ENCODE measurements at regions not wholly inside any gene's neighbourhood (a gene's known extent, or its start where the extent isn't known, plus 50 kb on each side); places are given as distances from the start of the nearest gene placed in this dataset.

DNA sequence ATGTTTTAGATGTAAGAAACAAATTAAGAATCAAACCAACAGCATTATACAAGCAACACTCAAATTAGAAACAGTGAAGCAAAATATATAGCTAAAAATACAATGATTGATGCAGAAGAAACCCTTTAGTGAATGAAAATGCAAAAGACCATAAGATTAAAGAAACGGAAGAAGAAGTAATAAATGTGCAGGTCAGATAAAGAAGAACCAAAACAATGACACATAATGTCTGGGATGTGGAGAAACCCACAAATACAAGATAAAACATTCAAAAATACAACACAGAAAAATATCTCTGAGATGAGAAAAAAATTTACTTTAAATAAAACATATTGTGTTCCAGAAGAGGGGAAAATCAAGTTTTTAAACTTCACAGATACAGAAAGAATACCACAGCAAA is 73.4 kb upstream of the AVPR1A start:
- Mint-ChIP-seq H3K27ac (no peak overlapping the region), H3K4me3 (no peak overlapping the region), H3K27me3 (no peaks in the 10 kb centered on the region), H3K9me3 (peaks cover 12% of the 10 kb centered on the region), H3K4me1 (ENCODE audit: low read depth in 2 of 2) (no peaks in the 10 kb centered on the region), H3K36me3 (no peaks in the 10 kb centered on the region)
- ATAC-seq = no peak
- DNase-seq (ENCODE audit: low spot score) = no peak

DNA sequence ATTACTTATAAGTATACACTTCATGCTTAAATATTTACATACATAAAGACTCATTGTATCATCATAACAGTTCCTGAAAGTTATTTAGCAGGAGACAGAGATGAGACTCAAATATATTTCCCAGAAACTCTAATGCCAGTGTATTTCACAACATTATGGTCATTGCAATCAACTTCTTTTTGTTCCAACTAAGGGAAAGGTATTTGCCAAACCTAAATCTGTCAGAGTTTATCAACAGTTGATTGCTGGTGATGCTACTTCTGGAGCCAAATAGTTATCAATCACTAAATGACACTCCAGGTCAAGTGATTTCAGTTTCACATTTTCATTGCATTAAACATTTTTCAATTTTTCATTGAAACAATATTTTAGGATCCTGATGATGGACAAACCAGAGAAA is 72.1 kb upstream of the AVPR1A start:
- Mint-ChIP-seq H3K4me1 (ENCODE audit: low read depth in 2 of 2) (no peaks in the 10 kb centered on the region), H3K27me3 (no peaks in the 10 kb centered on the region), H3K36me3 (no peaks in the 10 kb centered on the region), H3K27ac (no peak overlapping the region), H3K9me3 (peaks cover 12% of the 10 kb centered on the region), H3K4me3 (no peak overlapping the region)
- ATAC-seq (no peak), DNase-seq (ENCODE audit: low spot score) (no peak)

DNA sequence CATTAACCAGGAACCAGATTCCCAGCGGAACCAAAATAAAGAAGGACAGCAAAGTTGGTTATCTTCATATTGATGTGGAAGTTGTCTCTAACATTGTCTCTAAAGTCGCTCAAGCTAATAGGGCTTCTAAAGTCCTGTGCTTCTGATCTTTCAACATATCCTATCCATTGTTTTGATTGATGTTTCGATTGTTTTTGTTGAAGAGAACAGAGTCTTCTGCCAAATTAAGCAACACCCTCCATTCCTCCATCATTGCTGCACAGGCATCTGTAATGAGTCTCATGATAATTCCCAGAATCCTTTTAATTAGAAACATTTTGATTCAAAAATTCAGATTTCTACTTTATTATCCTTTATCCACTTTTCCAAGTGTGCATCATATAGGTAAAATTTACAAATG is 71.6 kb upstream of the AVPR1A start:
- no peak for DNase-seq (ENCODE audit: low spot score)
- H3K4me3 Mint-ChIP-seq = no peak overlapping the region
- H3K27me3 Mint-ChIP-seq = no peaks in the 10 kb centered on the region
- H3K4me1 Mint-ChIP-seq (ENCODE audit: low read depth in 2 of 2) = no peaks in the 10 kb centered on the region
- no peak for ATAC-seq
- H3K9me3 Mint-ChIP-seq = peaks cover 12% of the 10 kb centered on the region
- no peak overlapping the region for H3K27ac Mint-ChIP-seq
- H3K36me3 Mint-ChIP-seq = no peaks in the 10 kb centered on the region

DNA sequence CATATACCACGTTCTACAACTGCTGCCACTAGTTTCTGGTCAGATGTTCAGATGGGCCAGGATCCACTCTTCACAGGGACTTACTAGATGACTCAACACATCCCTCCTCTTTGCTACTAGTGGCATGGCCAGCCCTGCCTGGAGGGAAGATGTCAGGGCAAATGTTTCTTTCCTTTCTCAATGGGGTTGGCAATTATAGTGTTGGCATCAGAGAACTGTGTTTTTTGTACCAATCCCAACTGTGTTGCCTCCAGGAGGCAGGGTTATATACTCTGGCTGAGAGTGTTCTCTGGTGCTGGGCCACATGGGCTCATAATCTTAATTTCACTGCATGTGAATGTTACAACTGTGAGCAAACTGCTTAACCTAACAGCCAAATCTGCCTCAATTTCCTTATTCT is 69.9 kb upstream of the AVPR1A start:
- Mint-ChIP-seq H3K27me3 (no peaks in the 10 kb centered on the region), H3K36me3 (no peaks in the 10 kb centered on the region), H3K4me1 (ENCODE audit: low read depth in 2 of 2) (no peaks in the 10 kb centered on the region), H3K27ac (no peak overlapping the region), H3K4me3 (no peak overlapping the region), H3K9me3 (peaks cover 12% of the 10 kb centered on the region)
- ATAC-seq (no peak), DNase-seq (ENCODE audit: low spot score) (no peak)

DNA sequence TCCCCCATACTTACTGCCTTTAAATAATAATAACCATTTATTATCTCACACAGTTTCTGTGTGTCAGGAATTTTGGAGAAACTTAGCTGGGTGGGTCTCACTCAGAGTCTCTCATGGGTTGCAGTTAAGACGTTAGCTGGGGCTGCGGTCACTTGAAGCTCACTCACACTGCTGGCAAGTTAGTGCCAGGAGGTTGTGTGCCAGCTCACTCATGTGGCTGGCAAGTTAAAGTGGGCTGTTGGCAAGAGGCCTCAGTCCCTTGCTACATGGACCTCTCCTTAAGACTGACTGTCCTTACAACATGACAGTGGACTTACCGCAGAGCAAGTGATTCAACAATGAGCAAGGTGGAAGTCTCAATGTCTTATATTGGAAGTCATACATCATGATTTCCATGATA is 61.3 kb upstream of the AVPR1A start:
- ATAC-seq (no peak), DNase-seq (ENCODE audit: low spot score) (no peak)
- Mint-ChIP-seq H3K9me3 (peaks cover 6% of the 10 kb centered on the region), H3K27me3 (no peaks in the 10 kb centered on the region), H3K4me3 (no peak overlapping the region), H3K36me3 (no peaks in the 10 kb centered on the region), H3K27ac (no peak overlapping the region), H3K4me1 (ENCODE audit: low read depth in 2 of 2) (no peaks in the 10 kb centered on the region)

DNA sequence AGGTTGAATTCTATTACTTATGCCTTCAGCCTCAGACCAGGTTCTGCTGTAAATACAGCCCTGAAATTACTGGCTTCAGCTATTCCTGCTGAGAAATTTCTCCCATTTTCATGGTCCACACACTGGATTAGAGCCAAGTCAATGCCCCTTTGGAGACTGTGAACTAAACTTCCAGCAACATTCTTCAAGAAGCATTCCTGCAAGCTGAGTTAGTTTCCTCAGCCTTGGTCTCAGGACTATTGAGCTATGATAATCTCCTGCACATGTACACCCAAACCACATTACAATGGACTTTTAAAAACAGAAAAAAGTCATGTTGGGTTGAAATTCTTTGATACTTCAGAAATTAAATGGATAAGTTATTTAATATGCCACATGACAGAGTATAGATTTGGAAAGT is 58.0 kb upstream of the AVPR1A start:
- Mint-ChIP-seq H3K4me1 (ENCODE audit: low read depth in 2 of 2) (no peaks in the 10 kb centered on the region), H3K36me3 (no peaks in the 10 kb centered on the region), H3K27me3 (no peaks in the 10 kb centered on the region), H3K27ac (no peak overlapping the region), H3K9me3 (peaks cover 6% of the 10 kb centered on the region), H3K4me3 (no peak overlapping the region)
- no peak for ATAC-seq
- no peak for DNase-seq (ENCODE audit: low spot score)

DNA sequence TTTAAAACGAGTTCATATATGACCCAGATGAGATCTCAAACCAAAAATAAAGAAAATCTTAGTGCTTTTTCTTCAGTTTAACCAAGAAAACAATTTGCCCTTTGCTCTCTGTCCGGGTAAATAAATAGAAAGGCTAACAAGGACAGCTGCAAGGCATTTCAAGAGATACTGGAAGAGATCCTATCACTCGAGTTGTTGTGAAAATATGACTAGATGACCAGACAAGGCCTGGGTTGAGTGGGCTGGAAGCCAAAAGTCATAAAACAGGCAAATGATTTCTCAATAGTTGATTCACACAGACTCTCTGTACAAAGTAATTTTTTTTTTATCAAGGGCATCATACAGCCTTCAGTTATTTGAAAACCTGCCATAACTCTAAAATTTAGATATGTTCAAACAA is 55.9 kb upstream of the AVPR1A start:
- H3K4me3 Mint-ChIP-seq = no peak overlapping the region
- no peak overlapping the region for H3K27ac Mint-ChIP-seq
- ATAC-seq = no peak

DNA sequence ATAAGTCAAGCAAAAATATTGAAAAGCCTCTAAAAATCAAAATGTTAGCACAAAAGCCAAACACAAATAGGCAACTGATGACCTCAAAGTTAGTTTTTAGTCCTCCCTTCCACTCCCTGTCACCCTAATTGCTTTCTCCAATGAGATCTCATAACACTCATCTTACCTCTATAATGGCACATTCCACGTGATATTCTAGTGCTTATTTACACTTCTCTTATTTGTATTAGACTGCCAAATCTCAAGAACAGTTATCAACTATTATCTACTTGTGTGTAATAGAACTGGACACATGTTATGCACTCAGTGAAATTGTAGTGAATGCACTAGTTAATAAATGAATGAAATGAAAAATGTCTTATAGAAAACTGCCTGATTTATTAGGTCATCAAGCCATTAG is 55.5 kb upstream of the AVPR1A start:
- Mint-ChIP-seq H3K27ac (no peak overlapping the region), H3K9me3 (peaks cover 3% of the 10 kb centered on the region), H3K4me3 (no peak overlapping the region), H3K4me1 (ENCODE audit: low read depth in 2 of 2) (no peaks in the 10 kb centered on the region), H3K27me3 (no peaks in the 10 kb centered on the region), H3K36me3 (no peaks in the 10 kb centered on the region)
- no peak for ATAC-seq
- no peak for DNase-seq (ENCODE audit: low spot score)

More for the DNA sequence above, 55.9 kb upstream of the AVPR1A start:
- H3K36me3 Mint-ChIP-seq = no peaks in the 10 kb centered on the region
- no peaks in the 10 kb centered on the region for H3K27me3 Mint-ChIP-seq
- DNase-seq (ENCODE audit: low spot score) = no peak
- H3K9me3 Mint-ChIP-seq = peaks cover 3% of the 10 kb centered on the region
- no peaks in the 10 kb centered on the region for H3K4me1 Mint-ChIP-seq (ENCODE audit: low read depth in 2 of 2)

All from natural killer cell treated with Interleukin-12 subunit alpha and Interleukin-12 subunit beta and Interleukin-15 and Interleukin-18, amount 100 ng/mL, for 72 hours (primary cell).